Activated CD4-positive, alpha-beta T cell treated with anti-CD3 and anti-CD28 coated beads, Interleukin-2, amount 10 ng/mL, durations not matched to agents 24 days and 14 days (primary cell): ENCODE measurements at regions not wholly inside any gene's neighbourhood (a gene's known extent, or its start where the extent isn't known, plus 50 kb on each side); places are given as distances from the start of the nearest gene placed in this dataset.

ENCODE experiments used
- DNase-seq: peaks from one replicate; pipeline ENCODE4 v3.0.0; 2022
- H3K27ac Mint-ChIP-seq: one replicate; pipeline ENCODE4 v1.8.0; 2022; ENCODE audit warnings: mild to moderate bottlenecking, mixed read lengths
- H3K27me3 Mint-ChIP-seq: one replicate; pipeline ENCODE4 v1.8.0; 2022; ENCODE audit warnings: mixed read lengths
- H3K36me3 Mint-ChIP-seq: one replicate; pipeline ENCODE4 v1.8.0; 2022; ENCODE audit warnings: low read depth, mild to moderate bottlenecking, mixed read lengths
- H3K4me1 Mint-ChIP-seq: one replicate; pipeline ENCODE4 v1.8.0; 2021; ENCODE audit warnings: mixed read lengths
- H3K4me3 Mint-ChIP-seq: one replicate; pipeline ENCODE4 v1.8.0; 2022; ENCODE audit warnings: mild to moderate bottlenecking, moderate library complexity, mixed read lengths
- H3K9me3 Mint-ChIP-seq: one replicate; pipeline ENCODE4 v1.8.0; 2021; ENCODE audit warnings: mixed read lengths
- intact Hi-C: fragments of 100-400 bp; cut with micrococcal nuclease; formaldehyde crosslinking; loops from one replicate; pipeline ENCODE4 v1.15.1; 2023

DNA sequence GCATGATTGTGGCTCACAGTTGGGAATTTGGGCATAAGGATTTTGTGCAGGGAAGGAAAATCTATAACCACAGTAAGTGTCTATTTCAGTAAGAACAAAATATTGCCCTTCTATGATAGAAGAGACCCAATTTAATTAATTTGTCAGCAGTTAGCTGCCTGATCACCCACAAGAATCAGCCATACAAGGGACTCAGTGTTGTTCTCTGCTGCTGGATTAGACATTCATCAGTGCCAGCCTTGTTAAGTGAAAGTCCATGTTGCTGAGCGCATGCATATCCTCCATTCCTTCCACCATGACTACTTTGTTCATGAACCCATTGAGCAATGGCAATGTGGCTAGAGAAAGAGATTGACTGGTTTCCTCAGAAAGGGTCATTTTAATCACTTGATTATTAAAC lies 125.3 kb upstream of the PDHA2 start:
- H3K4me3 Mint-ChIP-seq, result no peak overlapping the region
- peaks cover 7% of the 10 kb centered on the region for H3K9me3 Mint-ChIP-seq
- no peak overlapping the region for H3K27ac Mint-ChIP-seq
- no peak for DNase-seq
- H3K27me3 Mint-ChIP-seq, result no peaks in the 10 kb centered on the region
- intact Hi-C loops, result no loop called here
- H3K4me1 Mint-ChIP-seq, result no peaks in the 10 kb centered on the region
- no peaks in the 10 kb centered on the region for H3K36me3 Mint-ChIP-seq

DNA sequence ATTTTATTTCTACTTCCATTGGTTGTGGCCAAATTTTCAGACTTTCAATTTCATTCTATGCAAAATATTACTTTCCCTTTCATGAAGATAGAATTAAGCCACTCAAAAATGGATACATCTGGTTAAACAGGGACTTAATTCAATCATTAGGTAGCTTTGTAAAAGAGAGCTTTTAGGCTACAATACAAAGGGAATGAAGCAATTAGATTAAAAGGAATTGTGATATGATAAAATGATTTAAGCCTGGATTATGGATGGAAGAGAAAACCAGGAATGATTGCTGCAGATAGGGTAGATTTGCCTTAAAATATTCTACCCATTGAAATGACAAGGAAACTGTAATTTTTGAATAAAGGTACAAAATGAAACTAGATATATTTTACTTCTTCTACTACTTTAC lies 134.6 kb upstream of the PDHA2 start:
- no peaks in the 10 kb centered on the region for H3K27me3 Mint-ChIP-seq
- intact Hi-C loops, result no loop called here

DNA sequence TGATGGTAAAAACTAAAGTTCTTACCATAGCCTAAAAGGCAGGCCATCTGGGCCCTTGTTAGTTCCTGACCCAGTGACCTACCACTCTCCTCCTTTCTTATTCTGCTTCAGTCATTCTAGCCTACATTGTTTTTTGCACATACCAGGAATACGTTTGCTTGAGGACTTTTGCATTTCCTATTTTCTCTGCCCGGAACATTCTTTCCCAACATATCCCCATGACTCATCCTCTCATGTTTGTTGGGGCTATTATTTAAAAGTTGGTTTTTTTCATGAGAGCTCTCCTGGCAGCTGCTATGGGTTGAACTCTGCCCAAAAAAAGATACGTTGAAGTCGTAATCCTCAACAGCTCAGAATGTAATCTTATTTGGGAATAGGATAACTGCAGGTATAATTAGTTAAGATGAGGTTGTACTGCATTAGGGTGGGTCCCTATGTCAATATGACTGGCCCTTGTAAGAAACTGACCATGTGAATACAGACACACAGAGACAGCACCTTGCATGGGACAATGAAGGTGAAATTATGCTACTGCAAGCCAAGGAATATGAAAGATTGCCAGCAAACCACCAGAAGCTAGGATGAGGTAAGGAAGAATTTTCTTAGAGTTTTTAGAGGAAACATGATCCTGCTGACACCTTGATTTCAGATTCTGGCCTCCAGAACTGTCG lies 138.3 kb upstream of the PDHA2 start:
- Mint-ChIP-seq H3K36me3 (no peaks in the 10 kb centered on the region), H3K27ac (no peak overlapping the region), H3K9me3 (no peaks in the 10 kb centered on the region), H3K4me3 (no peak overlapping the region), H3K4me1 (no peaks in the 10 kb centered on the region), H3K27me3 (no peaks in the 10 kb centered on the region)
- intact Hi-C loops, result no loop called here
- DNase-seq, result no peak

More for the DNA sequence above, 134.6 kb upstream of the PDHA2 start:
- no peak overlapping the region for H3K4me3 Mint-ChIP-seq
- no peaks in the 10 kb centered on the region for H3K9me3 Mint-ChIP-seq
- DNase-seq, result no peak
- H3K27ac Mint-ChIP-seq, result no peak overlapping the region
- H3K36me3 Mint-ChIP-seq, result no peaks in the 10 kb centered on the region
- no peaks in the 10 kb centered on the region for H3K4me1 Mint-ChIP-seq

DNA sequence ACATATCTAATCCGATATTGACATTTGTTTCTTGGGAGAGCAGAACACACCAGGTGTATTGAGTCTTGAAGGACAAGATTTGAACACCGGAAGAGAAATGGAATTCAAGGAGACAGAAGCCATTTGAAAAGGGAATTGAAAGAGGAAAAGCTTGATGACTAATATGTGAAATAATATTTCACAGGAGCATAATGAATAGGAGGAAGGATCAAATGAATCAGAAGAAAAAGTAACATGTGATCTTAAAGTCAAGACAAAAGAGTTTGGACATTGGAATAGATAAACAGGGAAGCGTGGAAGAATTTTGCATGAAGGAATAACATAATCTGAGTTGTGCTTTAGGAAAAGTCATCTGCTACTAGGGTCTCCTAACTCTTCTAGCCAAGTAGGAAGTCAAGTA lies 145.5 kb upstream of the PDHA2 start:
- H3K36me3 Mint-ChIP-seq, result no peaks in the 10 kb centered on the region
- H3K27me3 Mint-ChIP-seq, result no peaks in the 10 kb centered on the region
- H3K27ac Mint-ChIP-seq, result no peak overlapping the region
- no peak overlapping the region for H3K4me3 Mint-ChIP-seq
- intact Hi-C loops, result no loop called here
- no peaks in the 10 kb centered on the region for H3K4me1 Mint-ChIP-seq
- H3K9me3 Mint-ChIP-seq, result no peaks in the 10 kb centered on the region
- DNase-seq, result no peak

DNA sequence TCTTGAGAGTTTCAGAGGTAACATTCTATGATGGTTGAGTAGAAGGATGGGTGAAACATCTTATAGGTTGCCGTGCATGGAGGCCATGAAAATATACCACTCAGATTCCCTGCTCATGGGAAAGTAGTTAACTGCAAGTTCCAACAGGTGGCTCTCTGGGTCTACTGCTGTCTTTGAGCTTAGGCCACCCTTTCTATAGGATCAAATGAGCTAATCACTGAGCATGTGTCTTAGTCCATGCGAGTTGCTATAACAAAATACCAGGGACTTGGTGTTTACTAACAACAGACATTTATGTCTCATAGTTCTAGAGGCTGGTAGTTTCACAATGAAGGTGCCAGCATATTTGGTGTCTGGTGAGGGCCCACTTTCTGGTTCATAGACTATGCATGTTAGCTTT lies 144.8 kb upstream of the UNC5C start:
- no peaks in the 10 kb centered on the region for H3K36me3 Mint-ChIP-seq
- no peak for DNase-seq
- no peaks in the 10 kb centered on the region for H3K27me3 Mint-ChIP-seq
- no peaks in the 10 kb centered on the region for H3K4me1 Mint-ChIP-seq
- H3K4me3 Mint-ChIP-seq, result no peak overlapping the region
- H3K27ac Mint-ChIP-seq, result no peak overlapping the region
- H3K9me3 Mint-ChIP-seq, result no peaks in the 10 kb centered on the region
- intact Hi-C loops, result no loop called here

DNA sequence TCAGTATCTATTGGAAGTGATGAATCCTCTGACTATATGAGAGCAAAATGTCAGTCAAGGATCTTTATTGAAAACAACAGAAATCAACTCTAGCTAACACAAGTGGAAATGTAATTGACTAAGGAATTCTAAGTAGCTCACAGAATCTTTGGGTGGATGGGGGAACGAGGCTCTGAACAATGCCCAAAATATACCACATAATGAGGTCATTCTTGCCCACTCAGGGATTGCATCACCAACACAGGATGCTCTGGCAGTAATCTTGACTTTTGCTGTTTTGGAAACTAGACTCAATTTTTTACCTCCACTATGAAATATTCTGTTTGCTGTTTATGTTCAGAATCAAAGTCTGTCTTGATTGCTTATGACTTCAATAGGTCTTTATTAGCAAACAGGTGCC lies 127.4 kb upstream of the UNC5C start:
- no peak overlapping the region for H3K4me3 Mint-ChIP-seq
- no peaks in the 10 kb centered on the region for H3K27me3 Mint-ChIP-seq
- no peaks in the 10 kb centered on the region for H3K4me1 Mint-ChIP-seq
- H3K9me3 Mint-ChIP-seq, result no peaks in the 10 kb centered on the region
- no peak overlapping the region for H3K27ac Mint-ChIP-seq
- intact Hi-C loops, result no loop called here
- no peak for DNase-seq
- no peaks in the 10 kb centered on the region for H3K36me3 Mint-ChIP-seq

DNA sequence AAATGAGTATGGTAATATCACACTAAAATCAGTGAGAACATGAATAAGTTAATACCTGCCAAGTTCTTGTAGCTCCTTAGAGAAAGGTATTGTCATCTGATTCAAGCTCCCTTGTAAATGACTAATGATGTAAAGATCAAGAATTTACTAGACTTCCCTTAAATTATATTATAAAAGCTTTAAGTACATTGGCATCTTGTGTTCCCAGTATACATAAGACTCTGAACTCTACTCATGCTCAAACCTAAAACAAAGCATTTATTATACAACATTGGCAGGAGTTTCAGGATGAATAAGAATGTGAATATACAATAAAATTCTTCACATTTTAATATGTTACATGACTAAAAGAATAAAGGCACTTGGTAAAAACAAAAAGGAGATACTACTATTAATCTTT lies 126.8 kb upstream of the UNC5C start:
- H3K36me3 Mint-ChIP-seq, result no peaks in the 10 kb centered on the region
- H3K27ac Mint-ChIP-seq, result no peak overlapping the region
- DNase-seq, result no peak
- intact Hi-C loops, result no loop called here
- H3K4me1 Mint-ChIP-seq, result no peaks in the 10 kb centered on the region
- no peaks in the 10 kb centered on the region for H3K9me3 Mint-ChIP-seq
- no peaks in the 10 kb centered on the region for H3K27me3 Mint-ChIP-seq
- H3K4me3 Mint-ChIP-seq, result no peak overlapping the region

DNA sequence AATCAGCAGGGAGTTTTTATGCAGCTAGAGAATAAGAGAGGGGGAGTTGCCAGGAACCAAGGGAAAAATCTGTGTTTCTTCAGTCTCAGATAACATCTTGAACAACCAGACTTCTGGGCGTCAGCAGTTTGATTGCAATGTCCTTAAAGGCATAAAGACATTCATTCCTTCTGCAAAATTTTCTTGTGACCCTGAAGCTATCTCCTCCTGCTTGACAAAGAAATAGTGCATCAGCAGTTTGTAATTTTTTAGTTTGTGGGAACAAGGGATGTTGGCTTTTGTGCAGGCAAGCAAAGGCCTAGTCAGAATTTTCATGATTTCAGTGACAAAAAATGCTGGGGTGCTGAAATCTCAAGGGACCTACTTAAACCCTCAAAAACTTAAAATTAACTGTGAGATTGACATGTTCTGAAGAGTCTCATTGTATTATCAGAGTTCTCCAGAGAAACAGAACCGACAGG lies 125.8 kb upstream of the UNC5C start:
- Mint-ChIP-seq H3K4me1 (no peaks in the 10 kb centered on the region), H3K9me3 (no peaks in the 10 kb centered on the region)
- no peak for DNase-seq

DNA sequence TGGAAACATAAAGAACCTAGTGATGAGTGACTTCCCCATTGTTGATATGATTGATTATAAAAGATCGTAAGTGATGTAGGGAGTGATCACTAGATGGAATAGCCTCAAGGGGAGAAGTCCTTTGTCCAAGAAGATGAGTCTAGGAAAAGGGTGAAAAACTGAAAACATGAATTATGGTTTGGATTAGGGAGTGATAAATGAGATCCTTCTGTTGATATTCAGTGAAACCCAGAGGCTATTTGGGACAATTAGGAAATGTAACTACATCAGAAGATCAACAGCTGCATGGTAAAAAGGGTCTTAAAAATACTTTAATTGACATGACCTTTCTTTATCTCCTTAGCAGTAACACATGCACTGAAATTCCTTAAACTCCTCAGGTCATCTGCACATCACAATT lies 124.0 kb upstream of the UNC5C start:
- Mint-ChIP-seq H3K27me3 (no peaks in the 10 kb centered on the region), H3K4me3 (no peak overlapping the region)

More for the DNA sequence above, 125.8 kb upstream of the UNC5C start:
- Mint-ChIP-seq H3K36me3 (no peaks in the 10 kb centered on the region), H3K4me3 (no peak overlapping the region), H3K27ac (no peak overlapping the region), H3K27me3 (no peaks in the 10 kb centered on the region)
- intact Hi-C loops, result no loop called here

DNA sequence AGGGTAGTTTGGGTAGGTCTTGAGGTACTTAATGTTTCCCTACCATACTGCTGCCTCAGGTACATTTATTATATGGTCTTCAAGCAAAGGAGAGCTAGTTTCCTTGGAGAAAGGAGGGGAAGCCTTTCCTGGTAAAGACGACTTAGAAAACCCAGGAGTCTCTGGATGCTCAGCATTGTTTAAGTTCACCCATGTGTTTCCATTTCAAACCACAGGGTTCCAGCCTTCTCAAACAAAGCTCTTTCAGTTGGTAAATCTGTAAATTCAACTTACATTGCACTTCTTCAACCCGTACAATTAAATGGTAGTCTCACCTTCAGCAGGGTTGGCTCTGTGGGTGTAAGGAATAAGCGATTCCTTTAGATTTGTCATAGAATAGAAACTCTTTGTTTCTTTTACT lies 111.9 kb upstream of the UNC5C start:
- Mint-ChIP-seq H3K4me1 (no peaks in the 10 kb centered on the region), H3K27ac (no peak overlapping the region), H3K36me3 (no peaks in the 10 kb centered on the region), H3K4me3 (no peak overlapping the region), H3K27me3 (no peaks in the 10 kb centered on the region), H3K9me3 (peaks cover 11% of the 10 kb centered on the region)
- intact Hi-C loops, result no loop called here
- no peak for DNase-seq

More for the DNA sequence above, 124.0 kb upstream of the UNC5C start:
- H3K9me3 Mint-ChIP-seq, result no peaks in the 10 kb centered on the region
- H3K27ac Mint-ChIP-seq, result no peak overlapping the region
- intact Hi-C loops, result no loop called here
- no peaks in the 10 kb centered on the region for H3K4me1 Mint-ChIP-seq
- no peak for DNase-seq
- no peaks in the 10 kb centered on the region for H3K36me3 Mint-ChIP-seq

DNA sequence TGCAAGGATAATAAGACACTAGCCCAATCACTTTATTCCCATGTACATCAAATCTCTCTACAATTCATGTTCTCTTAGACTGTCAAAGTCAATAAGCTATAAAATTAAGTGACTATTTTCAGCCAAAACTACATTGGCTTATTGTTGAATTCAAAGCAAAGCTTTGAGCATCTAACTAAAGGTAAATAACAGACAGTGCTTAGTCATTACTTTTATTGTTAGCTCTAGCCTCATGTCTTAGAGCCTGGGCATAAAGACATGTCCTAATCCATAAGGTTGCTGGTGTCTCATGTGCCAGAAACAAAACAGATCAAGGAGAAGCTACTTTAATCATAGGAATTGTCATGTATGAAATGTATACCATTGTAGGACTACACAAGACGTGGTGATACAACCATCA lies 103.1 kb upstream of the UNC5C start:
- Mint-ChIP-seq H3K27ac (no peak overlapping the region), H3K4me1 (no peaks in the 10 kb centered on the region), H3K4me3 (no peak overlapping the region), H3K36me3 (no peaks in the 10 kb centered on the region), H3K27me3 (no peaks in the 10 kb centered on the region), H3K9me3 (peaks cover 5% of the 10 kb centered on the region)
- no peak for DNase-seq
- intact Hi-C loops, result no loop called here

DNA sequence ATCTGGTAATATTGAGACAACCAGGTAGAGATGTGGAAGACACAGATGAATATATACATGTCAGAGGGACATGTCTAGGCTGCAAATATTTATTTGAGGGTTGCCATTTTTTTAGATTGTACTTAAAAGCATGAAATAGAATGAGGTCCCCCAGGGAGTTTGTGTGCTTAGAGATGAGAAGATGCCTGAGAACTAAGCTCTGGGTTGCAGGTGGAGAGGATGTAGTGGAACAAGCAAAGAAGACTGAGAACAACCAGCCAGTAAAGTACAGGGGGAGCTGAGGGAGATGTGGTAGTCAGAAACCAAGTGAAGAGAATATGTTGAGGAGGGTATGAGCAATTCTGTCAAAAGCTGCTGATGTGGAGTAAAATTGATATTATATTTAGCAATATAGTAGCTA lies 95.6 kb upstream of the UNC5C start:
- DNase-seq, result no peak
- intact Hi-C loops, result no loop called here
- no peaks in the 10 kb centered on the region for H3K4me1 Mint-ChIP-seq
- no peaks in the 10 kb centered on the region for H3K27me3 Mint-ChIP-seq
- no peaks in the 10 kb centered on the region for H3K9me3 Mint-ChIP-seq
- H3K4me3 Mint-ChIP-seq, result no peak overlapping the region
- H3K27ac Mint-ChIP-seq, result no peak overlapping the region
- H3K36me3 Mint-ChIP-seq, result no peaks in the 10 kb centered on the region

DNA sequence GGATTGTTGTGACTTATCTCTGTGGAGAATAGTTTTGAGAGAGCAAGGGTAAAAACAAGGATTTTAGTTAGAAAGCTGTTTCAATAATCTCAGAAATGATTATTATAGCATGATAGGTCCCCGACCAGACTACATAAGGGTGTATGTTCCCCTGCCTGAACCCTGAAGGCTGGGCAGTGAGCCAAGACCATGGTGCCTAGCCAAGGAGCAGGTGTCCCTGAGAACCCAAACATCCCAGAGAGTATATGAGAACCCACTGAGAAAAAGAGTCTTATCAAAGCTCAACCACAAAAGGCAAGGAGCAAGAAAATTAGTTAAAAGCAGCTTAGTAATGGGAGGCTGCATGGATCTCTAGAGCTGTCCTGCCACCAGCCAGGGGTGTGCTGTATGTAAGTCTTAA lies 94.9 kb upstream of the UNC5C start:
- Mint-ChIP-seq H3K4me1 (peaks cover 3% of the 10 kb centered on the region), H3K9me3 (no peaks in the 10 kb centered on the region), H3K27ac (no peak overlapping the region), H3K4me3 (no peak overlapping the region), H3K36me3 (no peaks in the 10 kb centered on the region), H3K27me3 (no peaks in the 10 kb centered on the region)
- DNase-seq, result no peak
- intact Hi-C loops, result no loop called here

DNA sequence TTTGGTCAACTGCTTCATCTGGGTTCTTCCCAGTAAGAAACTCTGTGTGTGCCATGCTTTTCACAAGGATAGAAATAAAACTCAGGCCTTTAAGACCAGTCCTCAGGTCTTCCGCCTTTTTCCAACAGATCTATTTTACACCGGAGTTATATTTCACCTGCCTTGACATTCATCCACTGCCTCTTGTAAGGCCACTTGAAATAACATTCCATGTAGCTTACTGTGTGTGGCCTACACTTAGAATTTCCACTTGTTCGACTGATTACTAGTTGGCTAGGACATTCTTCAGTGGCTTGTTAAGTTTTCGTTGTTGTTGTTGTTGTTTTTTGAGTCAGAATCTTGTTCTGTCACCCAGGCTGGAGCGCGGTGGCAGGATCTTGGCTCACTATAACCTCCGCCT lies 92.8 kb upstream of the UNC5C start:
- H3K4me1 Mint-ChIP-seq, result peaks cover 3% of the 10 kb centered on the region
- no peak for DNase-seq
- no peaks in the 10 kb centered on the region for H3K27me3 Mint-ChIP-seq
- intact Hi-C loops, result no loop called here
- no peak overlapping the region for H3K4me3 Mint-ChIP-seq
- H3K9me3 Mint-ChIP-seq, result no peaks in the 10 kb centered on the region
- H3K36me3 Mint-ChIP-seq, result no peaks in the 10 kb centered on the region
- H3K27ac Mint-ChIP-seq, result no peak overlapping the region

DNA sequence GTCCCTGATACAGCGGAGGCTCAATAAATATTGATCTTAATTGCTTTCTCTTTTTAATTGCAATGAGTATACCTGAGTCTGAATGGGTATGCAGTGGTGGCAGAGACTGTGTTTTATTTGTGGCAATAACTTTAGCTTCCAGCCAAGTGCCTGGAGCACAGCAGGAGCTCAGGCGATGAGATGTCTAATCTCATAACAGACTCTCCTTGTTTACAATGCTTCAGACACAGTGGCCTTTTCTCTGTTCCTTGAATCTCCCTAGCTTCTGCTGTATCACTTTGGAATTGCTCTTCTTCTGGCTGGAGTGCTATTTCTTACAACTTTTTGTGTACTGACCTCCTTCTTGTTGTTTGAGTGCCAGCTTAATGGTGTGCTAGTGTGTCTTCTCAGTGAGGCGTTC lies 91.5 kb upstream of the UNC5C start:
- Mint-ChIP-seq H3K9me3 (no peaks in the 10 kb centered on the region), H3K27ac (no peak overlapping the region), H3K27me3 (no peaks in the 10 kb centered on the region), H3K36me3 (no peaks in the 10 kb centered on the region), H3K4me1 (peaks cover 3% of the 10 kb centered on the region), H3K4me3 (no peak overlapping the region)
- DNase-seq, result no peak
- intact Hi-C loops, result no loop called here
